Activated naive CD8-positive, alpha-beta T cell treated with anti-CD3 and anti-CD28 coated beads, Interleukin-2, amount 10 ng/mL, durations not matched to agents 7 days and 5 days (primary cell): ENCODE measurements at regions not wholly inside any gene's neighbourhood (a gene's known extent, or its start where the extent isn't known, plus 50 kb on each side); places are given as distances from the start of the nearest gene placed in this dataset.
A peak's percentile ranks its signal among the peaks of the same experiment; 100 is the strongest.

Source experiments
- ATAC-seq: fragments of 150-1000 bp; cut with Tn5 transposase; one replicate; pipeline ENCODE4 v1.10.0; 2021; ENCODE audit warnings: low read depth, moderate library complexity
- POLR2A ChIA-PET: fragments of 350-600 bp; sonication (Branson Sonifier 250); formaldehyde crosslinking; loops from one replicate; lab custom pipeline; 2021; ENCODE audit warnings: antibody characterized with exemption; lab: Charles Lee
- DNase-seq: peaks from one replicate; pipeline ENCODE4 v3.0.0; 2021
- H3K27ac Mint-ChIP-seq: one replicate; pipeline ENCODE4 v1.8.0; 2022; ENCODE audit warnings: mild to moderate bottlenecking, mixed read lengths
- H3K27me3 Mint-ChIP-seq: one replicate; pipeline ENCODE4 v1.8.0; 2022; ENCODE audit warnings: mild to moderate bottlenecking, moderate library complexity, mixed read lengths
- H3K36me3 Mint-ChIP-seq: one replicate; pipeline ENCODE4 v1.8.0; 2021; ENCODE audit warnings: mild to moderate bottlenecking, mixed read lengths
- H3K4me1 Mint-ChIP-seq: one replicate; pipeline ENCODE4 v1.8.0; 2021; ENCODE audit warnings: mixed read lengths
- H3K4me3 Mint-ChIP-seq: one replicate; pipeline ENCODE4 v1.8.0; 2022; ENCODE audit warnings: mild to moderate bottlenecking, moderate library complexity, mixed read lengths
- H3K9me3 Mint-ChIP-seq: one replicate; pipeline ENCODE4 v1.8.0; 2021; ENCODE audit warnings: mixed read lengths

DNA sequence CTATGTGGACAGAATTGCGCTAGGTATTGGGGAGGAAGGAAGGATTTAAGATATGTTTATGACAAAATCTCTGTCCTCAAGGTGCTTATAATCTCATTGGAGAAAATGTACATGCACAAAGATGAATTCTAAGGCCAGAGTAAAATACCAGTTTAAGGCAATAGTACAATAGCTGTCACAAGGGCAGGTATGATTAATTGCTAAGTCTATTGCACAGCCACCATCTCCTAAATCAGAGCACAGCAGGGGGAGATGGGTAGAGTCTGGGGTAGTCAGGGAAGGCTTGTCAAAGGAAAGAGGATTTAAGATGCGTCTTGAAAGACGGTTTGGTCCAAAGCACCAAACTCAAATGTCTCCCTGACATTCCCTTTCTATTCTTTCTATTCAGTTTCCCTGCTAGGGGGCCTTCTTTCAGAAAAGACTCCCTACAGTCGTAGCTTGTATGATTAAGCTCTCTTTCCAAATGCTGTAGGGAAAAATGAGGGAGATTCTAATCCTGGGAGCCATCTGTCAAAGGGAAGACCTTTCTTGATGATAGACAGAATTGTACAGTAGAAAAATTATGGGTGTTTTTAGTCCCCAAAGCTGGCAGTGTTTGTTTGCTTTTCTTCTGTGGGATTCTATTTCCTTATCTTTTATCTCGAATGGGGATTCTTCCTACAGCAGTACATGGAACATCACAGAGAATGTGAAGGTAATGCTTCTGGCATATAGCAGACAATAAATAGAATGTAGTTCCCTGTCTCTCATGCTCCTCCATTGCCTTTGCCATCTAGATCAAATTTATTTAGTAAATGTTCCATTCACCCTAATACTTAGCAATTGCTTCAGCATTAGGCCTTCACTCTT is 107.6 kb upstream of the NFIA start:
- Mint-ChIP-seq H3K9me3 (no peaks in the 10 kb centered on the region), H3K27ac (no peak overlapping the region), H3K27me3 (peaks cover 18% of the 10 kb centered on the region), H3K36me3 (no peaks in the 10 kb centered on the region), H3K4me1 (no peaks in the 10 kb centered on the region), H3K4me3 (no peak overlapping the region)
- POLR2A ChIA-PET = no interaction called here
- no peak for ATAC-seq
- no peak for DNase-seq

DNA sequence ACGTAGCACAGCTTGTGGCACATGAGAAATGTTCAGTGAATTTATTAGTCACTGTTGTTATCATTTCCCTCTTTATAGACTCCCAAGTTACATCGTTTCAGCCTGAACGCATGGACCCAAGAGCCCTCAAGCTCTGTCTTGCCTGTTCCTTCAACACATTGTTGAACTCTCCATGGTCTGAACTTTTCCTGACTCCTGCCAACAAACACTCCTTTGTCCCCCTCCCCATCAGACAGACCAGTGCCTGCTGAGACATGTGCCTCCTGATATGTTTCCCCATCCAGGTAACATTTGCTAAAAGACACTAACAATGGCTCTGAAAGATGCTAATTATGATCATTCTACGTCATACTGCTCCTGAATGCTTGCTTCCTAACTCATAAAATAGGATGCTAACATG is 108.7 kb upstream of the NFIA start:
- Mint-ChIP-seq H3K4me3 (no peak overlapping the region), H3K4me1 (no peaks in the 10 kb centered on the region), H3K27ac (no peak overlapping the region), H3K27me3 (peaks cover 21% of the 10 kb centered on the region), H3K9me3 (no peaks in the 10 kb centered on the region), H3K36me3 (no peaks in the 10 kb centered on the region)
- POLR2A ChIA-PET = no interaction called here
- ATAC-seq = no peak
- no peak for DNase-seq

DNA sequence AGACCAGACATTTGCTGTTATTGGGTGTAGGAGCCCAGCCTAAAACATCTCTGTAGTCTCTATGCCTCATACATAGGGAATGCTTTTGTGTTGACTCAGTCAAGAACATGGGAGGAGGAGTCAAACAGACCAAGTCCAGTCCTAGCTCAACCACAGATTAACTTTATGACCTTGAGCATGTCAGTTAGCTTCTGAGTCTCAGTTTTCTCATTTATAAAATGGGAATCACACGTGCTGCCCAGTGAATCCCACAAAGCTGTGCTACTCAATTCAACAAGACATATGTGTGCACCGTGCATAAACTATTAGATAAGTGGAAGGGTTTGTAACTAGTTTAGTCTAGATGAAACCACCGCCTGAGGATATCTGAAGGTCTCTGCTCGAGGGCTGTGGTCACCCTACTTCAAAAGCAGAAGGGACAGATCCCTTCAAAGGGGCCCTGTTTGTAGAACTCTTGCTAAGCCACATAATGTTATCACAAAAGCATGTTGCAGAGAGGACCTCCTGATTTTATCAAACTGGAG is 109.5 kb upstream of the NFIA start:
- Mint-ChIP-seq H3K36me3 (no peaks in the 10 kb centered on the region), H3K9me3 (no peaks in the 10 kb centered on the region), H3K4me1 (no peaks in the 10 kb centered on the region), H3K4me3 (no peak overlapping the region), H3K27ac (no peak overlapping the region), H3K27me3 (peaks cover 21% of the 10 kb centered on the region)
- POLR2A ChIA-PET = no interaction called here
- no peak for ATAC-seq
- DNase-seq = no peak

DNA sequence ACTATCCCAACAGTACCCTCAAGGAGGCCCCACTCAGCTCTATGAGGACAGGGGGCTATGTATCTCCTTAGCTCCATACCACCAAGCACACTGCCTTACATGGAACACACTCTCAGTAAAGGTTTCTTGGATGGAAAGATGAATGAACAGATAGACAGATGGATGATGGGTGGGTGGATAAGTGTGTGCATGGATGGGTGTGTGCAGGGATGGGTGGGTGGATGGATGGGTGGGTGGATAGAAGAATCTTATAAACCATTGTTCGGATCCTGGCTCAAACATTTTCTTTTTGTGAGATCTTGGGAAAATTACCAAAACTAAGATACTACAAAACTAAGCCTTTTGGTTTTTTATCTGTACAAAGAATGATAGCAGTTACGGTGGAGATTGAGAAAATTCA is 111.0 kb upstream of the NFIA start:
- no peak overlapping the region for H3K4me3 Mint-ChIP-seq
- H3K27me3 Mint-ChIP-seq = peaks cover 20% of the 10 kb centered on the region
- DNase-seq (no peak), ATAC-seq (no peak)
- H3K27ac Mint-ChIP-seq = no peak overlapping the region
- peaks cover 7% of the 10 kb centered on the region for H3K9me3 Mint-ChIP-seq
- H3K4me1 Mint-ChIP-seq = no peaks in the 10 kb centered on the region
- H3K36me3 Mint-ChIP-seq = no peaks in the 10 kb centered on the region
- POLR2A ChIA-PET = no interaction called here

DNA sequence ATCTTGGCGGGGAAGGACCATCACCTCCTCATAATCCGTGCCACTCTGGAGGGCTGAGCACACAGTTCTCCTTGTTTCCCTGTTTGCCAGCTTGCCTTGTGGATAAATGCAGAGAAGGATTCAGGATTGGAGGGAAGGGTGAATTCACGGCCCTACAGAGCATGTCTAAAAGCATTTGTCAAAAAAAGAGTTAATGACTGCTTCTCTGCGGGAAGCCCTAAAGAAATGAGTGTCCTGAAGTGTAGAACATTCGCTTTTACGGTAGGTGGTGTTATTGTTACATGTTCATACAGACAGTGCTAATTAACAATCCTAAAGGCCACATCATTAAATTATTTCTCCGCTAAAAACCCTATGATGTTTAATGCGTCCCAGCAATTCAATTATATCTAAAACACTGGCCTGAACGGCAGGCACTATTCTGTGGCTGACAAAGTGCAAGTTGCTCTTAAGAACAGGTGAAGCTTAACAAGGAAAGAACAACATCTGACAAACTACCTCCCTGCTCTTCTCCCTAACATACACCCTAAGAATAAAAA is 112.3 kb upstream of the NFIA start:
- no peak for ATAC-seq
- POLR2A ChIA-PET = no interaction called here
- DNase-seq = no peak
- no peaks in the 10 kb centered on the region for H3K36me3 Mint-ChIP-seq
- H3K4me3 Mint-ChIP-seq = no peak overlapping the region
- H3K9me3 Mint-ChIP-seq = peaks cover 9% of the 10 kb centered on the region
- peaks cover 18% of the 10 kb centered on the region for H3K27me3 Mint-ChIP-seq
- H3K27ac Mint-ChIP-seq = no peak overlapping the region
- H3K4me1 Mint-ChIP-seq = no peaks in the 10 kb centered on the region

DNA sequence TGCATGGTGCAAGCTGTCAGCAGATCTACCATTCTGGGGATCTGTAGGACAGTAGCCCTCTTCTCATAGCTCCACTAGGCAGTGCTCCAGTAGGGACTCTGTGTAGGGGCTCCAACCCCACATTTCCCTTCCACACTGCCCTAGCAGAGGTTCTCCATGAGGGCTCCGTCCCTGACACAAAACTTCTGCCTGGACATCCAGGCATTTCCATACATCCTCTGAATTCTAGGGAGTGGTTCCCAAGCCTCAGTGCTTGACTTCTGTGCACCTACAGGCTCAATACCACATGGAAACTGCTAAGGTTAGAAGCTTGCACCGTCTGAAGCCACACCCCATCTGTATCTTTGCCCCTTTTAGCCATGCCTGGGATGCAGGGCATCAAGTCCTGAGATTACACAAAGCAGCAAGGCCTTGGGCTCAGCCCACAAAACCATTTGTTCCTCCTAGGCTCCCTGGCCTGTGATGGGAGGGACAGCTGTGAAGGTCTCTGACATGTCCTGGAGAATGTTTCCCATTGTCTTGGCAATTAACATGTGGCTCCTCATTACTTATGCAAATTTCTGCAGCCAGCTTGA is 117.0 kb upstream of the NFIA start:
- DNase-seq (no peak), ATAC-seq (no peak)
- Mint-ChIP-seq H3K9me3 (peaks cover 16% of the 10 kb centered on the region), H3K36me3 (peaks cover 2% of the 10 kb centered on the region), H3K27me3 (peaks cover 5% of the 10 kb centered on the region), H3K27ac (no peak overlapping the region), H3K4me1 (peaks cover 4% of the 10 kb centered on the region), H3K4me3 (no peak overlapping the region)
- POLR2A ChIA-PET = no interaction called here

DNA sequence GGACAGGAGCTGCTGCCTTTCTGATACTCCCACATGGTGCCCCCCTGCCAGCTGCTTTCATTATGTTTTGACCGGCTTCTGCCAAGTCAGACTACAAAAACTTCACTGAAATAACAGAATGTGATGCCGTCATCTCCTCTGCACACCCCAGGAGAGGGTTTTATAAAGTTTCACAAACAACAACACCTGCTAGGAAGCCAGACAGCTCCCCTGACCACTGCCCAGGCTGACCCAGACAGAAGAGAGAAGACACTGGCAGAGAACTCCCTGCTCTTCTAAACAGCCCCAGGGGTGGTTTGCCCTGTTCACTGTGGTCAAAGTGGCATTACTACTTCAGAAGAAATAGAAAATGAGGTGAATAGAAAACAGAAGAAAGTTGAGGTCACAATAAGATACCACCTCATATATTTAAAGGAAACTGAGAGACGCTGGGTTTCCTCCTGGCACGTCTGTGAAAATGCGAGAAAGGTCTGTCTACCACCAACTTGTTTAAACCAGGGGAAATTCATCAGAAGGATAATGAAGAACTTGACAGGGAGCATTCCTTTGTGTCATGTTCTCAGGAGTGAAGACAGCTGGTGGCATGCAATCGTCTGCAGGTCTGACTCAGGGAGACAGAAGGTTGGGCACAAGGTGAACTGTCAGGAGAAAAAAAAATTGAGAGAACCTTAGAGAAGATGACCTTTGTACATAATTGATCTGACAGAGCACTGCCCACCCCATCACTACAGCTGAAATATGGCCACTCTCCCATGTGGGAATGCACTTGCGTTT is 119.0 kb upstream of the NFIA start:
- H3K4me1 Mint-ChIP-seq = peaks cover 4% of the 10 kb centered on the region
- POLR2A ChIA-PET = no interaction called here
- DNase-seq = no peak
- peaks cover 2% of the 10 kb centered on the region for H3K36me3 Mint-ChIP-seq
- peaks cover 16% of the 10 kb centered on the region for H3K9me3 Mint-ChIP-seq
- no peak overlapping the region for H3K27ac Mint-ChIP-seq
- ATAC-seq = no peak
- peaks cover 4% of the 10 kb centered on the region for H3K27me3 Mint-ChIP-seq
- H3K4me3 Mint-ChIP-seq = no peak overlapping the region

DNA sequence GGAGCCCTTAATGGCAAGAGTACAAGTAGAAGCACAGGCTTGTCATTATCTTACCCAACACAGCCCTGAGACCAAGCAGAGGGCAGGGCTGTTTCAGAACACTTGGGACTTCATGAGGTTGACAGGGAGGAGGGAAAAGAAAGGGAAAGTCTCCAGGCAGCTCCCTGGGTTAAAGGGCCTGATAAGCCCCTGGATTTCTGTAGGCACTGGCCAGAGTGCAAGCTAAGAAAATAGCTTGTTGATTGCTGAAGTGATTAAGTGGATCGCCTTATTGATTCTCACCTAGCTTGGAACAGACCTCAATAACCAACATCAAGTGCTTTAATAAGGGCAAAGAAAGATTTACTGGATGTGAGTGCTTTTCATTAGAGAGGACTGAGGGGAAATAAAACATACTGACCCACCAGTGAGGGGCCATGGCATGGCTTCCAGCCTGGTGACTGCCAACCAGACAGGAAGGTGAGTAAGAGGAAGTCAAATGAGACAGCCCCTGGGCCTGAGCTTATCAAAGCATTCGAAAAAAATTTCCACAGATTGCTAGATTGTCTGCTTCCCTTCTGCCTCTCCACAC is 121.4 kb upstream of the NFIA start:
- Mint-ChIP-seq H3K9me3 (peaks cover 8% of the 10 kb centered on the region), H3K4me1 (peaks cover 4% of the 10 kb centered on the region)

DNA sequence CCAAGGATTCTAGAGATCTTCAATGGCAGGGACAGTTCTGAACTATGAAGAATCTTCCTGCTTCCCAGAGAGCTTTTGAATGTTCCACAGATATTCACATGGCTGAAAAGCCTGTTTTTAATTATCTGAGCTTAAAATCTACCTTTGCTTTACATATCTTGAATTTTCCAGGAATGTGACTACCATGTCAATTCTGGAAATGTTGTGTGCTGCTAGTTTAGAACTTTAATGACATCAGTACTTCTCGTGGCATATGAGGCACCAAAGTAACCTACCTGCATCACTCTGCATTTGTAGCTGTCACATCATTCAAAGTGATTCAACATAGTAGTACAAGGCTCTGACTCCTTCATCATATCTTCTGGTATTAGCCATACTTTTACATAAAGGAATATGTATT is 122.7 kb upstream of the NFIA start:
- Mint-ChIP-seq H3K27me3 (peaks cover 20% of the 10 kb centered on the region), H3K36me3 (peaks cover 2% of the 10 kb centered on the region), H3K9me3 (peaks cover 5% of the 10 kb centered on the region), H3K4me3 (no peak overlapping the region), H3K27ac (no peak overlapping the region), H3K4me1 (peaks cover 4% of the 10 kb centered on the region)
- POLR2A ChIA-PET = no interaction called here
- ATAC-seq (no peak), DNase-seq (no peak)

More for the DNA sequence above, 121.4 kb upstream of the NFIA start:
- POLR2A ChIA-PET = no interaction called here
- H3K27me3 Mint-ChIP-seq = peaks cover 18% of the 10 kb centered on the region
- H3K4me3 Mint-ChIP-seq = no peak overlapping the region
- H3K36me3 Mint-ChIP-seq = peaks cover 2% of the 10 kb centered on the region
- peak; percentile 30 for ATAC-seq
- H3K27ac Mint-ChIP-seq = no peak overlapping the region
- no peak for DNase-seq

DNA sequence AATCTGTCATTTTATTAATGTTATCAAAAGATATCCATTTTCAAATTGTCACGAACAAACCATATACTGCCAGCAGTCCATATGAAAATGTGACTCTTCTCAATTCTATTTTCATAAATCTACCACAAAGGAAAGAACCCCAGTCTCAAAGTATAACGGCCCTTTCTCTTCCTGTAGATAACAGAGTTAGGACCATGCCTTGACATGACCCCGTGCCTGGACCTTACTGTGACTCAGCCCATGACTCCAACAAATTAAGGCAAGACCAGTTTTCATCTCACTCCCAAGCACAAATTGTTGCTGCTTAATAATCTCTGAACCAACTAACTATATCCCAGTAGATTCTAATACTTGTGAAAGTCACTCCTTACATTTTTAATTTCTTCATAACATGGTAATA is 124.4 kb upstream of the NFIA start:
- H3K9me3 Mint-ChIP-seq = no peaks in the 10 kb centered on the region
- peaks cover 4% of the 10 kb centered on the region for H3K4me1 Mint-ChIP-seq

DNA sequence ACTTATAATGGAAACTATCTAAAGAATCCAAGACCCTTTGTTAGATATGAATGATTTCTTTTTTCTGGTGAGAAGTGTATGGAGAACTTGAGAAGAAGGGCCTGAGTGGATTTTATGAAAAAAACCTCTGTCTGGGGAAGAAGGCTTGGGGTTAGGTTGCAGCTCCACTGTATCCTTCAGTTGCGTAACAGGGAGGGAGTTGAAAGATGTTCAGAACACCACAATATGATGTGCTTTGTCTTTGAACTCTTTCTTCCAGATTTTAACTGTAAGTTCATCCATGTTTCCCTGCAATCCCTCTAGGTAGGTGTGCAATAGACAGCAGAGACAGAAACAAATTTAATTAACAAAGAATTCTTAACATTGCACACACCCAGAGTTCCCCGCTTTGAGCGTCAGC is 125.8 kb upstream of the NFIA start:
- Mint-ChIP-seq H3K4me3 (no peak overlapping the region), H3K4me1 (peaks cover 4% of the 10 kb centered on the region), H3K36me3 (no peaks in the 10 kb centered on the region), H3K27me3 (peaks cover 21% of the 10 kb centered on the region), H3K27ac (no peak overlapping the region), H3K9me3 (no peaks in the 10 kb centered on the region)
- POLR2A ChIA-PET = no interaction called here
- no peak for ATAC-seq
- no peak for DNase-seq

More for the DNA sequence above, 124.4 kb upstream of the NFIA start:
- ATAC-seq (no peak), DNase-seq (no peak)
- POLR2A ChIA-PET = no interaction called here
- H3K4me3 Mint-ChIP-seq = no peak overlapping the region
- no peak overlapping the region for H3K27ac Mint-ChIP-seq
- peaks cover 2% of the 10 kb centered on the region for H3K36me3 Mint-ChIP-seq
- peaks cover 21% of the 10 kb centered on the region for H3K27me3 Mint-ChIP-seq

DNA sequence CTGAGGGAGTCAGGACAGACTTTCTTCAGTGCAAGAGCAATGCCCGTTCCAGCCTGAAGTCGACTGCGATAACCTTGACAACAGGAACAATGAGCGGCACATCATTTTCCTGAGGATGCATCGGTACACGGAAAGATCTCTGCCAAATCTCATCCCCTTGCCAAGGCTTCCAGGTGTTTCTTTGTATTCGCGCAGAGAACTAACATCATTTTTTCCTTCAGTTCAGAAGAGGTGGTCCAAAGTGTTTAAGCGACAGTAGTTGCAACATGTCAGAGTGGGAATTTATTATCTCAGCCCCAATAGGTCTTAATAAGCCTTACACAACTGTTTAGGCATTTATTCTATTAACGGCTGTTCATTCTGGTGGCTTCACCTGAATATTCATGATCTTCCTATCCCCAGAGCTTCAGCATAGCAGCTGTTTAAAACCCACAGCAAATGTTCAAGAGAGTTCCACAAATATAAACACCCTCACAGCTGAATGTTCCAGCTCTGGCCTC is 129.7 kb upstream of the NFIA start:
- H3K27ac Mint-ChIP-seq = no peak overlapping the region
- peaks cover 19% of the 10 kb centered on the region for H3K27me3 Mint-ChIP-seq
- peaks cover 5% of the 10 kb centered on the region for H3K4me1 Mint-ChIP-seq
- no peak for ATAC-seq
- H3K4me3 Mint-ChIP-seq = no peak overlapping the region
- H3K9me3 Mint-ChIP-seq = no peaks in the 10 kb centered on the region
- no peak for DNase-seq
- POLR2A ChIA-PET = no interaction called here
- H3K36me3 Mint-ChIP-seq = no peaks in the 10 kb centered on the region
